ENCODE measurements at regions not wholly inside any gene's neighbourhood (a gene's known extent, or its start where the extent isn't known, plus 50 kb on each side); places are given as distances from the start of the nearest gene placed in this dataset.

DNA sequence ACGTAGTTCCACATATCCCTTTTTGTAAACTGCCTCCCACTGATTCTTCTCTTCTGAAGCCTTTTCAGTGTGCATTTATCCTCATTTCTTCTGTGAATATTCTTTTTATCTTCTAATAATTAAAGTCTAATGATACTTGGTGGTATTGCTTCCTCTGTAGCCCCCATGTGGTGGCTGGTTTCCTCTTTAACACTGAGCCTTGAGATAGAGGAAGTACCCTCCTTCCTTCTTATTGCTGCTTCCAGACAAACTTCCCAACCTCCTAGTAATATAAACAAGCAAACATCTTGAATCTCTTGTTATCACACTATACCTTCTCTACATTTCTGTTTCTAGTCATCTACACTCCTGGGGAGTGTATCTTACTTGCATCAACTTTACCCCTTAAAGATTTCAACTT, 310.5 kb upstream of the GIMD1 start:
- H3K27ac ChIP-seq (ENCODE audit: low read depth, low read length): no peak overlapping the region
- H3K9me3 ChIP-seq (ENCODE audit: control insufficient read depth, insufficient read depth, low read length): no peaks in the 10 kb centered on the region

DNA sequence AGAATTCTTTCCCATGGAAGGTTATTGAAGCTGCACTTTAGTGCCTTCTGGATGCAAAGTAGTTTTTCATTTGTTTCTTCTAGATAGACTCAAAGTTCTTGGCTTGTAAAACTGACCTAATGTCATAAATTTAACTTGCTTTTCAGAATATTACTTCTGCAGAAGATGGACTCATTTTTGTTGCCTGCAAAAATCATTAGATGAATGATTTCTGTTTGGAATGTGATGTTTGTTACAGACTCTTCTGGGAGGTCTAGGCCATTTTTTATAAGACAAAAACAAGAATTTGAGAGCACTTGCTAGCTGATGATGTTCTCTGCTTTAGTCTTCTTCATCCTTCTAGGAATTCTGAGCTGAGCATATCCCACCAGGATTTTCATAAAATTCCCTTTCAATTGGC, 308.6 kb upstream of the GIMD1 start:
- Histone ChIP-seq H3K27me3 (ENCODE audit: control insufficient read depth, insufficient read depth, low read length) (no peaks in the 10 kb centered on the region), H3K4me1 (ENCODE audit: control insufficient read depth, insufficient read depth, low read length) (no peaks in the 10 kb centered on the region), H3K9ac (ENCODE audit: low read depth, low read length) (no peak overlapping the region), H3K4me3 (ENCODE audit: low read depth, low read length) (no peak overlapping the region), H3K36me3 (ENCODE audit: control insufficient read depth, insufficient read depth, low read length) (no peaks in the 10 kb centered on the region), H3K9me3 (ENCODE audit: control insufficient read depth, insufficient read depth, low read length) (no peaks in the 10 kb centered on the region), H3K27ac (ENCODE audit: low read depth, low read length) (no peak overlapping the region)

More for the DNA sequence above, 310.5 kb upstream of the GIMD1 start:
- no peaks in the 10 kb centered on the region for H3K4me1 ChIP-seq (ENCODE audit: control insufficient read depth, insufficient read depth, low read length)
- H3K4me3 ChIP-seq (ENCODE audit: low read depth, low read length): no peak overlapping the region
- H3K36me3 ChIP-seq (ENCODE audit: control insufficient read depth, insufficient read depth, low read length): no peaks in the 10 kb centered on the region
- no peak overlapping the region for H3K9ac ChIP-seq (ENCODE audit: low read depth, low read length)
- H3K27me3 ChIP-seq (ENCODE audit: control insufficient read depth, insufficient read depth, low read length): no peaks in the 10 kb centered on the region

DNA sequence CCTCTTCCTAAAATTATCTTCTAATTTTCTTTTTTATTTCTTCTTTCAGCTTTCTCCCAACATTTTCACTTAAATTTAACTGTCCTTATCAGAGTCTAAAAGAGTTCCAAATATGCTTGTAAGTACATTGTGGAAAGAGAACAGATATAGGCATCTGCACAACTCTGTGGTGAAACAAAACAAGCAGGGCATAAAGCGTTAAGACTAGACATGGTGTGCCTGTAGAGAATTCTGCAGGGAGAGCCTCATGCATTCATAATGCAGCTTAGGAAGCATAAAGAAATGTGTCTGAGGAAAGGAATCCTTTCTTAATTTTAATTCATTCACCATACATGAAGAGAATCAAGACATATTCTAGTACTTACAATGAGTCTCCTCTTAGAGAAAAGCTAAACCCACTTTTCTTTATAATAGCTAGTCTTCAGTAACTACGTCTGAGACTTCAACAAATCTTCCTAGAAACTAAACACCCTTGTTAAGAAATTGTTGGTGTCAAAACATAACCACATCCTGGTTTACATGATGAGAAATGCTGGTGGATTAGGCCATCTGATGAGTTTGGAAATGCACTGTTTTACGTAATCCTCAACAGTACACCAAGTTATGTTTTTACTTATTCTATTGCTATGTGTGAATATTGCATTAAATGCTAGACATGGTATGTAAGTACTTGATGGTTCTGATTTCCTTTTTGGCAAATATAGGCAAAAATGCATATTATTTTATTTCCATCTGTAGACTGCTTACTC, 307.8 kb upstream of the GIMD1 start:
- H3K27me3 ChIP-seq (ENCODE audit: control insufficient read depth, insufficient read depth, low read length): no peaks in the 10 kb centered on the region
- H3K9ac ChIP-seq (ENCODE audit: low read depth, low read length): no peak overlapping the region
- H3K27ac ChIP-seq (ENCODE audit: low read depth, low read length): no peak overlapping the region
- H3K4me1 ChIP-seq (ENCODE audit: control insufficient read depth, insufficient read depth, low read length): no peaks in the 10 kb centered on the region
- no peak overlapping the region for H3K4me3 ChIP-seq (ENCODE audit: low read depth, low read length)
- H3K9me3 ChIP-seq (ENCODE audit: control insufficient read depth, insufficient read depth, low read length): no peaks in the 10 kb centered on the region
- no peaks in the 10 kb centered on the region for H3K36me3 ChIP-seq (ENCODE audit: control insufficient read depth, insufficient read depth, low read length)

DNA sequence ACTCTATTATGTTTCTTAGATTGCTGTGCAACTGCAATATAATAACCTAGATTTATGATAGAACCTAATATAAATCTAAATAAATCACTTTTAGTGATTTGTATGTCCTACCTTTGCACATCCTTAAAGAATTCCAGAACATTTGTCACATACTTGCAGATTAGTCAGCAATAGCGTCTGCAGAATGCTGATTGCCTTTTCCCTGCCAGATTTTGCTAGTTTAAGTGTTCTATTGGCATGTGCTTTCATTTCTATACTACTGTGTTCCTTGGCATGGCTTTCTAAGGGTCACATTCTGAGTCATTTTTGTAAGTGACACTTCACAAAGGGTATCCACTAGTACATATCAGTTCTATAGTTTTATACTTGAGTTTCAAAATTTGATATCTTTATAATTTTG, 303.1 kb upstream of the GIMD1 start:
- Histone ChIP-seq H3K4me1 (ENCODE audit: control insufficient read depth, insufficient read depth, low read length) (no peaks in the 10 kb centered on the region), H3K27ac (ENCODE audit: low read depth, low read length) (no peak overlapping the region), H3K27me3 (ENCODE audit: control insufficient read depth, insufficient read depth, low read length) (no peaks in the 10 kb centered on the region), H3K9me3 (ENCODE audit: control insufficient read depth, insufficient read depth, low read length) (no peaks in the 10 kb centered on the region), H3K9ac (ENCODE audit: low read depth, low read length) (no peak overlapping the region), H3K36me3 (ENCODE audit: control insufficient read depth, insufficient read depth, low read length) (no peaks in the 10 kb centered on the region), H3K4me3 (ENCODE audit: low read depth, low read length) (no peak overlapping the region)

DNA sequence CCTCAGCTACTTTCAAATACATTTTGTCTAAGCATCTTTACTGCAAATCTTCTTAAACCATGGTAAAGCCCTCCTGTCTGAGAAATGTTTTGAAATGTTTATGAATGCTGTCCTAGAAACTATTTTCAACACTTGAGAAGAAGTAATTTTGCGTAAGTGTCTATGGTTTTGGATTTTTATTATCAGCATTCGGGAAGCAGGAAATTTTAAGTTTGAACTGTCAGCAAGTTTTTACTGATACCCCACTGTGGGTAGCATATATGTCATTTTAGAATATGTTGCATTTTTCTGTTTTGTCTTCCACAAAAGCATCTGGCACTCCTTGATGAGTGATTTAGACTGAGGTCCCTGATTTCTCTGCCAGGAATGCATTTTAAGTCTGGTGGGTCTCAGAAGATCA, 302.4 kb upstream of the GIMD1 start:
- H3K4me1 ChIP-seq (ENCODE audit: control insufficient read depth, insufficient read depth, low read length): no peaks in the 10 kb centered on the region
- H3K4me3 ChIP-seq (ENCODE audit: low read depth, low read length): no peak overlapping the region
- no peaks in the 10 kb centered on the region for H3K27me3 ChIP-seq (ENCODE audit: control insufficient read depth, insufficient read depth, low read length)
- no peaks in the 10 kb centered on the region for H3K36me3 ChIP-seq (ENCODE audit: control insufficient read depth, insufficient read depth, low read length)
- H3K9me3 ChIP-seq (ENCODE audit: control insufficient read depth, insufficient read depth, low read length): no peaks in the 10 kb centered on the region
- H3K9ac ChIP-seq (ENCODE audit: low read depth, low read length): no peak overlapping the region
- no peak overlapping the region for H3K27ac ChIP-seq (ENCODE audit: low read depth, low read length)

DNA sequence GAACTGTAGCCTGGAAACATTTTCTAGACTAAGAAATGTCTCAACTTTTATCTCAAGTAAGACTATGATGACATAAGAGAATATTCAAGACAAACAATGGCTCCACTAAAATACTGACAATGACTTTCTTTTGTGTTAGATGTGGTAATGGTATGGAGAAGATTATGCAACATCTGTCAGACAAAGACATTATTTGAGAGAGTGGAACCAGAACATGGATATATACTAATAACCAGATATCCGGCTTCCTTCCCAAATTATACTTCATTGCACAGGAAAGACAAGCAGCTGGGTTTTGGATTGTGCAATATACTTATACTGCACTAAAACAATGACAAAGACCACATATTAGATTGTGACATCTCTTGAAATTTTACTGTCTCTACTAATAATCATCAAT, 290.8 kb upstream of the GIMD1 start:
- Histone ChIP-seq H3K4me1 (ENCODE audit: control insufficient read depth, insufficient read depth, low read length) (no peaks in the 10 kb centered on the region), H3K9me3 (ENCODE audit: control insufficient read depth, insufficient read depth, low read length) (no peaks in the 10 kb centered on the region), H3K4me3 (ENCODE audit: low read depth, low read length) (no peak overlapping the region), H3K27ac (ENCODE audit: low read depth, low read length) (no peak overlapping the region), H3K36me3 (ENCODE audit: control insufficient read depth, insufficient read depth, low read length) (no peaks in the 10 kb centered on the region), H3K27me3 (ENCODE audit: control insufficient read depth, insufficient read depth, low read length) (no peaks in the 10 kb centered on the region), H3K9ac (ENCODE audit: low read depth, low read length) (no peak overlapping the region)

DNA sequence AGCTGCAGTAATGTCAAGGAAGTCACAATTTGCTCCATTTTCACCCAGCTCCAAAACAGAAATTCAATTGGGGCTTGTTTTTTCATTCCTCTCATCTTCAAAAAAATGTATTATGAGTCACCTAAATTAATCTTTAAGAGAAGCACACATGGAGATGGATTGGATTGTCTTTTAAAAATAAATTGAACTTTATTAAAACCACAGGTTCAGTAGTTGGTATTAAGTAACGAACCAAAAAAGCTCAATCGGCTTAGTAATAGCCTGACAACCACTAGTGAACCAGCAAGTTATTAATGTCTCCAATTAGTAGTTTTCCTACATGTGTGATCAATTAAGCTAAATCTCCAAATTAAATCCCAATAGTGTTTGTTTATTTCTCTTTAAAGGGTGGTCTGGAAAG, 283.5 kb upstream of the GIMD1 start:
- Histone ChIP-seq H3K4me1 (ENCODE audit: control insufficient read depth, insufficient read depth, low read length) (no peaks in the 10 kb centered on the region), H3K27ac (ENCODE audit: low read depth, low read length) (no peak overlapping the region), H3K9me3 (ENCODE audit: control insufficient read depth, insufficient read depth, low read length) (no peaks in the 10 kb centered on the region), H3K9ac (ENCODE audit: low read depth, low read length) (no peak overlapping the region), H3K27me3 (ENCODE audit: control insufficient read depth, insufficient read depth, low read length) (no peaks in the 10 kb centered on the region), H3K4me3 (ENCODE audit: low read depth, low read length) (no peak overlapping the region), H3K36me3 (ENCODE audit: control insufficient read depth, insufficient read depth, low read length) (no peaks in the 10 kb centered on the region)

DNA sequence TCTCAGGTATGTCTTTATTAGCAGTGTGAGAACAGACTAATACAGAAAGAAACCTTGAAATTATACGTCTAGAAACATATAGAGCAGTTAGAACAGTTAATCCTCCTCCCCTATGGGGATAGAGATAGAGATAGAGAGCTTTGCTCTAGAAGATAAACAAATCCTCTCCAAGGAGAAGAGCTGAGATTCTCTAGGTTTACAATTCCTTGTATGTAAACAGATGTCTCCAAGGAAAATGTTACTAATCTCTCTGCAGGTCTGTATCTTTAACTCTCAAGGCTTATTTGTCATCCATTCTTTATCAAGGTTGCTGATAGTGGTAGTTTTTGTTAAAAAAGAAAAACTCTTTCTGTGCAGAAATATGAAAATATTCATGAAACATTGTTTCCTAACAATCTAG, 282.1 kb upstream of the GIMD1 start:
- no peaks in the 10 kb centered on the region for H3K4me1 ChIP-seq (ENCODE audit: control insufficient read depth, insufficient read depth, low read length)
- H3K4me3 ChIP-seq (ENCODE audit: low read depth, low read length): no peak overlapping the region
- no peaks in the 10 kb centered on the region for H3K36me3 ChIP-seq (ENCODE audit: control insufficient read depth, insufficient read depth, low read length)
- H3K9ac ChIP-seq (ENCODE audit: low read depth, low read length): no peak overlapping the region
- H3K9me3 ChIP-seq (ENCODE audit: control insufficient read depth, insufficient read depth, low read length): no peaks in the 10 kb centered on the region
- H3K27ac ChIP-seq (ENCODE audit: low read depth, low read length): no peak overlapping the region
- no peaks in the 10 kb centered on the region for H3K27me3 ChIP-seq (ENCODE audit: control insufficient read depth, insufficient read depth, low read length)

DNA sequence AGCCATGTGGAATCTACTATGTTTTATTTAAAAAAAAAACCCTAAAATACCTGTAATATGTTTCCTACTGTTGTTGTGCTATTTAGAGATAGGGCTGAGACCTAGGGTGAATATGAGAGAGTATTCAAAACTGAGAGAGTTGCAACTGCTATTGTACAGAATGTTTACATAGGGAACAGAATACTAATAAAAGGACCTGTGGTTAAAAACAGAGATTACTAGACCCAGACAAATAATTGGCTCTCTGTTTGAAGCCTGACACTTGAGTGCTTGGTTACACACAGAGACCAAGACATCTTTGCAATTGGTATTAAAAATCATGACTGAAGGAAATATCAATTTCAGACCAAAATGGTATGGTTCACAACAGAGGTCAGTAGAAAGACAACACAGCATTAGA, 278.9 kb upstream of the GIMD1 start:
- Histone ChIP-seq H3K27ac (ENCODE audit: low read depth, low read length) (no peak overlapping the region), H3K9ac (ENCODE audit: low read depth, low read length) (no peak overlapping the region), H3K27me3 (ENCODE audit: control insufficient read depth, insufficient read depth, low read length) (no peaks in the 10 kb centered on the region), H3K4me1 (ENCODE audit: control insufficient read depth, insufficient read depth, low read length) (no peaks in the 10 kb centered on the region), H3K4me3 (ENCODE audit: low read depth, low read length) (no peak overlapping the region), H3K36me3 (ENCODE audit: control insufficient read depth, insufficient read depth, low read length) (no peaks in the 10 kb centered on the region), H3K9me3 (ENCODE audit: control insufficient read depth, insufficient read depth, low read length) (no peaks in the 10 kb centered on the region)

DNA sequence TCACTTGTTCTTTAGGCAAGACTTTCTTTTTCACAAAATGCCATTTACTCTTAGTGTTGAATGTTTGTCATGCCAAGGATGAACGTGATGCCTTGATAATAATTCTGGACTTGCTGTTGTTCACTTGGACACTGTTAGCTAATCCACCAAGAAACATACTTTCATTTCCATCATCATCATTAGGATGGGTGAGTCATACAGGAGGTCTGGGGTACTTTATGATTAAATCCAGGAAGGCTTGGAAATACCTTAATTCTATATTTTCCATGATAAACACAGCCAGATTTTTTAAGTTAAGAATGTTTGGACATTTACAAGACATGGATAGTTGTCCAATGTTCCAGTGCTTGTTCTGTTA, 260.7 kb upstream of the GIMD1 start:
- Histone ChIP-seq H3K9me3 (ENCODE audit: control insufficient read depth, insufficient read depth, low read length) (no peaks in the 10 kb centered on the region), H3K4me3 (ENCODE audit: low read depth, low read length) (no peak overlapping the region), H3K4me1 (ENCODE audit: control insufficient read depth, insufficient read depth, low read length) (no peaks in the 10 kb centered on the region), H3K36me3 (ENCODE audit: control insufficient read depth, insufficient read depth, low read length) (no peaks in the 10 kb centered on the region), H3K27ac (ENCODE audit: low read depth, low read length) (no peak overlapping the region), H3K27me3 (ENCODE audit: control insufficient read depth, insufficient read depth, low read length) (no peaks in the 10 kb centered on the region), H3K9ac (ENCODE audit: low read depth, low read length) (no peak overlapping the region)

DNA sequence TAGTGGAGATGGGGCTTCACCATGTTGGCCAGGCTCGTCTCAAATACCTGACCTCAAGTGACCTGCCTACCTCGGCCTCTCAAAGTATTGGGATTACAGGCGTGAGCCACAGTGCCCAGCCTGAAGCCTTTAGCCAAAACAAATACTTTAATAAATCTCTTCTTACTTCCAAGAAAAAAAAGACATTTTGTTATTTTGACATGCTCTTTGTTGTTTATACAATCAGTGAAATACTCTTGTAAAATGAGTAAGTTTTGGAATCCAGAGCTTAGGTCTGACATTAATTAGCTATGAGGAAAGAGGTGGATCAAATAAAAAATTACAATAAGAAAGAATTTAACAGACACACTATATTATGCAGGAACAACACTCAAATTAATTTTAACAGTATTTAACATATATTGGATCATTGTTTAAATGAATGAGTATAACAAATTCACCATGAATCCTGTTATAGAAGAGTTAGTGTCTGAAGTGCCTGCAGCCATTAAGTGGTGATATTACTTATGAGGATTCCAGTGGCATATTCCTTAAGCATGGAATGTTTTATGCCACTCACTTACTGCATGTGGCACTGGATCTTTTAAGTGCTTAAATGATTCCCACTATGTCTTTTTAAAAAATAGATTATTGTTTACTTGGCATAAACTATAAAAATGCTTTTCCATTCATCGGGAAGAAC, 260.1 kb upstream of the GIMD1 start:
- no peak overlapping the region for H3K9ac ChIP-seq (ENCODE audit: low read depth, low read length)
- H3K9me3 ChIP-seq (ENCODE audit: control insufficient read depth, insufficient read depth, low read length): no peaks in the 10 kb centered on the region
- H3K4me1 ChIP-seq (ENCODE audit: control insufficient read depth, insufficient read depth, low read length): no peaks in the 10 kb centered on the region
- H3K27me3 ChIP-seq (ENCODE audit: control insufficient read depth, insufficient read depth, low read length): no peaks in the 10 kb centered on the region
- no peaks in the 10 kb centered on the region for H3K36me3 ChIP-seq (ENCODE audit: control insufficient read depth, insufficient read depth, low read length)
- no peak overlapping the region for H3K4me3 ChIP-seq (ENCODE audit: low read depth, low read length)
- no peak overlapping the region for H3K27ac ChIP-seq (ENCODE audit: low read depth, low read length)
